Gastroesophageal sphincter (tissue), 4 donors: ENCODE measurements at regions not wholly inside any gene's neighbourhood (a gene's known extent, or its start where the extent isn't known, plus 50 kb on each side); places are given as distances from the start of the nearest gene placed in this dataset.

ENCODE experiments used
- ATAC-seq: fragments of 150-250 bp; one replicate; pipeline ENCODE4 v1.9.1; 2016; ENCODE audit warnings: mild to moderate bottlenecking, moderate library complexity
- H3K27ac ChIP-seq, 4 donors: fragments of 200-600 bp; sonication (generic) in 3 of 4; 1 replicate in 3 of 4; 2 replicates in 1 of 4; pipeline ENCODE4 v1.5.1; 2016 to 2019
- H3K27me3 ChIP-seq: fragments of 200-600 bp; sonication (generic); one replicate; pipeline ENCODE4 v1.5.1; 2019
- H3K36me3 ChIP-seq, 2 donors: fragments of 200-600 bp; sonication (generic); one replicate each; pipeline ENCODE4 v1.5.1; 2019; ENCODE audit warnings: control low read depth in 1 of 2
- H3K4me1 ChIP-seq, 3 donors: fragments of 200-600 bp; sonication (generic); 1 replicate in 2 of 3; 2 replicates in 1 of 3; pipeline ENCODE4 v1.5.1; 2016 to 2019; ENCODE audit warnings: control low read depth in 2 of 3
- H3K4me3 ChIP-seq, 2 donors: fragments of 200-600 bp; sonication (generic); one replicate each; pipeline ENCODE4 v1.5.1; 2019; ENCODE audit warnings: mild to moderate bottlenecking in 1 of 2, moderate library complexity in 1 of 2
- H3K9me3 ChIP-seq, 3 donors: fragments of 200-600 bp; sonication (generic); one replicate each; pipeline ENCODE4 v1.5.1; 2017 to 2019; ENCODE audit warnings: control low read depth in 2 of 3
- EP300 ChIP-seq: sonication (generic); formaldehyde crosslinking; IDR thresholded peaks from one replicate; pipeline ENCODE4 v1.6.1; 2017; ENCODE audit warnings: antibody characterized with exemption, mild to moderate bottlenecking
- POLR2A ChIP-seq, 2 donors: fragments of 450-650 bp; IDR thresholded peaks; one replicate each; pipeline ENCODE4 v1.6.1; 2017; ENCODE audit warnings: antibody characterized with exemption in 2 of 2, mild to moderate bottlenecking in 2 of 2, moderate library complexity in 1 of 2
- POLR2AphosphoS5 ChIP-seq: sonication (generic); formaldehyde crosslinking; IDR thresholded peaks from one replicate; pipeline ENCODE4 v1.6.1; 2017; ENCODE audit warnings: antibody characterized with exemption
- whole genome bisulfite sequencing, 2 donors: methylation state at CpG; one replicate each; pipeline ENCODE4 v1.1.5; 2018; ENCODE audit warnings: low coverage in 1 of 2; 5-methylcytosine and 5-hydroxymethylcytosine counted together
- TF ChIP-seq, protein P1 (sequence below), 4 experiments: fragments of 200-600 bp in 2 of 4; fragments of 450-650 bp in 2 of 4; sonication (generic) in 1 of 4; IDR thresholded peaks; one replicate each; pipeline ENCODE4 v1.5.1; 2017 to 2019; ENCODE audit warnings: antibody characterized with exemption in 4 of 4, mild to moderate bottlenecking in 2 of 4, moderate library complexity in 2 of 4

GRCh38 chr16:52629296-52629695 lies 82.4 kb upstream of the TOX3 start:
- Histone ChIP-seq H3K4me1 (no peaks in the 10 kb centered on the region), H3K27ac (no peak overlapping the region), H3K36me3 (no peaks in the 10 kb centered on the region), H3K4me3 (no peak overlapping the region), H3K9me3 (peaks cover 0 to 10% (median 0%) of the 10 kb centered on the region in 3 donors), H3K27me3 (no peaks in the 10 kb centered on the region)
- no peak for ATAC-seq
- TF ChIP-seq, protein P1, sequence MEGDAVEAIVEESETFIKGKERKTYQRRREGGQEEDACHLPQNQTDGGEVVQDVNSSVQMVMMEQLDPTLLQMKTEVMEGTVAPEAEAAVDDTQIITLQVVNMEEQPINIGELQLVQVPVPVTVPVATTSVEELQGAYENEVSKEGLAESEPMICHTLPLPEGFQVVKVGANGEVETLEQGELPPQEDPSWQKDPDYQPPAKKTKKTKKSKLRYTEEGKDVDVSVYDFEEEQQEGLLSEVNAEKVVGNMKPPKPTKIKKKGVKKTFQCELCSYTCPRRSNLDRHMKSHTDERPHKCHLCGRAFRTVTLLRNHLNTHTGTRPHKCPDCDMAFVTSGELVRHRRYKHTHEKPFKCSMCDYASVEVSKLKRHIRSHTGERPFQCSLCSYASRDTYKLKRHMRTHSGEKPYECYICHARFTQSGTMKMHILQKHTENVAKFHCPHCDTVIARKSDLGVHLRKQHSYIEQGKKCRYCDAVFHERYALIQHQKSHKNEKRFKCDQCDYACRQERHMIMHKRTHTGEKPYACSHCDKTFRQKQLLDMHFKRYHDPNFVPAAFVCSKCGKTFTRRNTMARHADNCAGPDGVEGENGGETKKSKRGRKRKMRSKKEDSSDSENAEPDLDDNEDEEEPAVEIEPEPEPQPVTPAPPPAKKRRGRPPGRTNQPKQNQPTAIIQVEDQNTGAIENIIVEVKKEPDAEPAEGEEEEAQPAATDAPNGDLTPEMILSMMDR (IDR thresholded peaks at IDR 0.05): no peak
- no peak for TF ChIP-seq POLR2A (IDR thresholded peaks at IDR 0.05)
- TF ChIP-seq POLR2AphosphoS5: no peak
- no peak for TF ChIP-seq EP300
- WGBS, 2 donors: 18 to 30% methylated on average over 4 of the region's 4 CpGs

DNA sequence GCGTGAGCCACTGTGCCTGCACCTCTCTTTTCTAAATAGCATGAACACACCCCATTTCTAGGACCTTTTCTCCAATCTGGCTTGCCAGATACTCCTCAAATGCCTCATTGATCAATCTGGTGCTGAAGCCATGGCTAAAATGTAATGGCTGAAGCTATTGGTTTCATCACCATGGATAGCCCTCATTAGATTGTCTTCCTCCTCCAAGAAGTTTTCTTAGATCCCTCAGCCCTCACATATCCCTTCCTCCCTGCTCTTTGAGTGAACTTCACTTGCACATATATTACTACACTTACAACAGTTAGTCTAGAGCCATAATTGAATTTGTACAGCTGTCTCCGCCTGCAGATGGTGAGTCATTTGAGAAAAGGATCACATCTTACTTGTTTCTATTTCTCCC lies 77.9 kb upstream of the TOX3 start:
- Histone ChIP-seq H3K36me3 (no peaks in the 10 kb centered on the region), H3K4me1 (no peaks in the 10 kb centered on the region), H3K9me3 (no peaks in the 10 kb centered on the region), H3K4me3 (no peak overlapping the region), H3K27ac (no peak overlapping the region), H3K27me3 (no peaks in the 10 kb centered on the region)
- TF ChIP-seq, protein P1 (IDR thresholded peaks at IDR 0.05): no peak
- TF ChIP-seq POLR2A (IDR thresholded peaks at IDR 0.05): no peak
- TF ChIP-seq EP300: no peak
- no peak for TF ChIP-seq POLR2AphosphoS5
- WGBS, 2 donors: 80 to 94% methylated on average over 2 of the region's 2 CpGs
- no peak for ATAC-seq

DNA sequence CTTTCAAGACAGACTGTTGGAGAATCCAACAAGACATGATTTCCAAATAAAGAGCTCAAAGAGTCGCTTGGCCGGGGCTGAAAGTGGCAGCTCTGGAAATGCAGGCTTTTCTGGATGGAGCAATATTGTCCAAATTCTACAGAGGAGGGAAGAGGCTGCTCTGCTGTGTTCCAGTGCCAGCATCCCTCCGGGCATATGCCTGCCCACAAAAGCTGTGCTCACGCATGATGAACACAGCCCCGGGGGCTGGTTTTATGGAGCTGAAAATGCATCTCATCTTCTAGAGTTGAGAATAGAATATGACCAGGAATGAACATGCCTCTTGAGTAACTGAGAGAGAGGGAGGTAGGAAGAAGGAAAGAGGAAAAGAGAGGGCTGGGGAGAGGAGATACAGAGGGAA lies 74.7 kb upstream of the TOX3 start:
- no peak overlapping the region for H3K4me3 ChIP-seq
- 79 to 82% methylated on average over 3 to 5 of the region's 5 CpGs for WGBS, 2 donors
- H3K9me3 ChIP-seq: no peaks in the 10 kb centered on the region
- no peaks in the 10 kb centered on the region for H3K27me3 ChIP-seq
- no peaks in the 10 kb centered on the region for H3K36me3 ChIP-seq
- H3K4me1 ChIP-seq: no peaks in the 10 kb centered on the region
- H3K27ac ChIP-seq: no peak overlapping the region
- TF ChIP-seq EP300 (no peak), POLR2AphosphoS5 (no peak), POLR2A (IDR thresholded peaks at IDR 0.05) (no peak)
- TF ChIP-seq, protein P1 (IDR thresholded peaks at IDR 0.05): no peak
- ATAC-seq: no peak

GRCh38 chr16:52618753-52619497 lies 72.0 kb upstream of the TOX3 start:
- 55 to 61% methylated on average over 3 of the region's 3 CpGs for WGBS, 2 donors
- Histone ChIP-seq H3K27me3 (no peaks in the 10 kb centered on the region), H3K36me3 (no peaks in the 10 kb centered on the region), H3K9me3 (no peaks in the 10 kb centered on the region), H3K4me1 (no peaks in the 10 kb centered on the region), H3K4me3 (no peak overlapping the region), H3K27ac (no peak overlapping the region)
- TF ChIP-seq POLR2A (IDR thresholded peaks at IDR 0.05): no peak
- no peak for TF ChIP-seq POLR2AphosphoS5
- TF ChIP-seq, protein P1 (IDR thresholded peaks at IDR 0.05): no peak
- TF ChIP-seq EP300: no peak
- no peak for ATAC-seq

GRCh38 chr16:52617591-52617990 lies 70.6 kb upstream of the TOX3 start:
- H3K9me3 ChIP-seq: no peaks in the 10 kb centered on the region
- no peaks in the 10 kb centered on the region for H3K36me3 ChIP-seq
- no peak for ATAC-seq
- no peaks in the 10 kb centered on the region for H3K4me1 ChIP-seq
- no peak overlapping the region for H3K4me3 ChIP-seq
- no peak overlapping the region for H3K27ac ChIP-seq
- no peak for TF ChIP-seq POLR2A (IDR thresholded peaks at IDR 0.05)
- no peak for TF ChIP-seq EP300
- no peak for TF ChIP-seq POLR2AphosphoS5
- TF ChIP-seq, protein P1 (IDR thresholded peaks at IDR 0.05): no peak
- 57 to 64% methylated on average over 3 of the region's 3 CpGs for WGBS, 2 donors
- H3K27me3 ChIP-seq: no peaks in the 10 kb centered on the region
